NB4 (cell line): ENCODE measurements at regions not wholly inside any gene's neighbourhood (a gene's known extent, or its start where the extent isn't known, plus 50 kb on each side); places are given as distances from the start of the nearest gene placed in this dataset.
"Not testable (repeated sequence)": the region's sequence is repeated elsewhere in the genome, so short reads cannot be mapped to it uniquely, and the experiment has no call there.

Experiments used
- DNase-seq: peaks from one replicate; pipeline ENCODE4 v3.0.0; 2010; ENCODE audit warnings: low read depth
- H3K4me3 ChIP-seq: one replicate; pipeline ENCODE4 v1.5.1; 2011; ENCODE audit warnings: mild to moderate bottlenecking, low read depth, low read length, moderate library complexity

DNA sequence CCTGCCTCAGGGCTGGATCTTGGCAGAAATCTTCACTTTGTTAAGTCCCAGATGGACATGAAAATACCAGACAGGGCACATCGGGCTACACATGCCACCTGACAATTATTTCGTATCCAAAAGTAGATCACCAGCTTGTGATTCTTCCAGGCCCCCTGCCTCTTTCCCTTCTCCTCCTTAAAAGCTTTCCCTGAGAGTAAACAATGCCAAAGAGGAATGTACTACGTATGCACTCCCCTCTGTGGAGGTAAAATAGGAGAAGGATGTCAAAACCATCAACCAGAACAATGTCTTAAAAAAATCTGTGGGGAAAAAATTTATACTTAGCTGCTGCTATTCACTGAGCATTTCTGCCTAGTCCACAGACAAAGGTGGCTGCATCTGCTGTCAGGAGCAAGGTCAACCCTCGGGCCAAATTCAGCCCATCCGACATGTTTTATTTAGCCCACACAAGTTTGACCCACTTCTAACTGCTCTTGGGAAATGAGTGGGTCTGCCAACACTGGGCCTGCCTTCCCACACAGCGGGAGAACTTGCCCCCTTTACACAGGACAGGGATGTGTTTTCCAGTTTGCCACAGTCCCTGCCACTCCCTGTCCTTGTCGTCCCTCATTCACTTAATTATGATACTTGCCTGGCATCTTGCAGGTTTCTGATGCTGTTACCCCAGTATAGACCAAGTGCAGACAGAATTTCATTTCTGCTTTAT, 74.7 kb upstream of the NBPF26 start:
- DNase-seq, H3K4me3 ChIP-seq: not testable (repeated sequence)

DNA sequence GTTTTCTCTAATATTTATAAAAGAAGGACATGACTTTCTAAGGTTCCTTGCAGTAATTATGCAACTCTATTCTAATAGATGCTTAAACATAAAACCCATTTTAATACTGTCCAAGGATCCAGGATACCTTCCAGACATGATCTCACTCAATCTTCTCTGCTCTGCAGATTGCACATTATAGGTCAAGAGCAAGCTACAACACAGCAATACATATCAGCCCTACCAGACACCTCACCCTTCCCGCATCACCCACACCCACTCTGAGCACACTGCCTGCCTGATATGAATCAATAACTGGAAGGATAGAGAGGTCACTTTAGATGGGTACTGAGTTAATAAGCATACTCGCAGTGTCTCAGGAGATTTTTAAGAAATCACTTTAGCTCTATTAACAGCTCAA, 74.0 kb upstream of the NBPF26 start:
- not testable (repeated sequence) for H3K4me3 ChIP-seq, DNase-seq

DNA sequence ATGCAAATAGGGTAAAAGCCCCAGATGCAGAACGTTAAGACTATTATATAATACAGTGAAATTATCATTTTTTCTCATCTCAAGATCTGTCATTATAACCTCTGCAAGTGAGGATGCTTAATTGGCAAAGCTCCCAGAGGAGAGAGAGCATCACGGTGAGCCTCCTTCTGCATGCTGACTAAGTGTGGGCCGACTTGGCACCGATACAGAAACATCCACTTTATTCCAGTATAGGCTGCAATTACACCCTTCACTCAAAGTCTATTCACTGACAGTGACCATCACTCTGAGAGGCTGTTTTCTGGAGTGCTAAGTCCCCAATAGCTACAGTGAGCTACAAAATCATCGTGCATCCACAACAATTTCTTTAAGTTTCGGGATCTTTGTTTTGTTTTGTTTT, 69.6 kb upstream of the NBPF26 start:
- not testable (repeated sequence) for DNase-seq, H3K4me3 ChIP-seq

DNA sequence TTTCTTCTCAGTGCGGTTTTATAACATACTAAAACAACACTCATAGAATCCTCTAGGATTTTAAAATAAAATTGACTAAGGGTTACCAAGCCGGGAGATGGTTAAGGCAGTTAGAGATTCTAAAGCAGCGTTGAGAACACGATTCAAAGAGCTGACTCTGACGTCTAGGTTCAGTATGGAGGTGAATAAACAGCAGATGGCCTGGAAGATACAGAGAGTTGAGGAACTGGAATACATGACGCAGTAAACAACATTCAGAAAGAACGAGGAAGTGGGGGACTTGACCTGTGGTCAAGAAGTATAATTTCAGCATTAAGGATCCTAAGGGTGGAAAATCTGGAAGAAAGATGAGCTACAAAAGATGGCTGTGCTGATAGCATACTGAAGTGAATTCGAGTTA, 68.4 kb upstream of the NBPF26 start:
- DNase-seq, H3K4me3 ChIP-seq: not testable (repeated sequence)

DNA sequence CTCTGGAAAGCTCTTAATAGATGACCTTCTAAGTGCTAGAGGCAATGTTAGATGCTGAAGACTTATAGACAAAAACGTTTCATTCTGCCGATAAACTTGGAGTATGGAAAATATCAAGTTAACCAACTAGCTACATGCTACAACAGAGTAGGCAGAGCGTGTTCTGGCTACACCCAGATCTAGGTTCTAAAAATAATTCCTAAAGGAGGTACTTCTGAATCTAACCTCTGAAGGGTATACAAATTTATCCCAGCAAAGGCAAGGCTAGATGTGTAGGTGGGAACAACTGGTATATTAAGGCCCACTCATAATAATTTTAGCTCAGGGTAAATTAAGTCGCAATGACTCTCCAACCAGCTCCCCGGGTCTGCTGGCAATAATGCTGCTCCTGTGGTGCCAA, 67.6 kb upstream of the NBPF26 start:
- not testable (repeated sequence) for DNase-seq, H3K4me3 ChIP-seq

DNA sequence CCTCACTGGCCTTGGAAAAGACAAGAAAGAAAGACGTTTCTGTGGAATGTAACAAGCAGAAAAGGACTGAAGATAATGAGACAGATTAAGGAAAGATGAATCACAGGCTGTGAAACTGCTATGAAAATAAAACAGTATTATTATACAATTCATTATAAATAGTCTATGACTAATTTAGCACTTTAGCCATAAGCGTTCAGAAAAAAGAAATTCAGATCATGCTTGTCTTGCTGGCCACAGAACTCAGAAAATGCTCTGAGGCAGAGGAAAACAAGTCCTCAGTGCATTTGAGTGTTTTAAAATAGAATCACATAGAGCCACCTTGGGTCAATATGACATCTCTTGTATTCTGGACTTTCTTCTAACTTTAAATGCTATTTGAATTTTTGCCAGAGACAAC, 65.9 kb upstream of the NBPF26 start:
- H3K4me3 ChIP-seq, DNase-seq: not testable (repeated sequence)

DNA sequence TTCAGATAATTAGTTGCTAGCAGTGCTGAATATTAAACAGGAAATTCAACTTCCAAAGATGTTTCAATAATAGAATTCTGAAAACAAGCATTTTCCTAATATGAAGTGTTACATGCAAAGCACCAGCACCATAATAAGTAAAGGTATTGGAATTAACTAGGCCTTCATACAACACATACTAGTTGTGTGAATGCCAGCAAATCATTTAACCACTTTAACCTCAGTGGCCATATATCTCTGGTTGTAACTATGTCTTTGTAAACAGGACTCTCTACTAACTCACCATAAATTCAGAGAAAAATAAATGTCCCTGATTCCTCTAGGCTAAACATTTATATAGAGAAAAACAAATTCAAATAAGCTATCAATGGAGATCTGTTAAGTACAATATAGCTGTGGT, 65.1 kb upstream of the NBPF26 start:
- not testable (repeated sequence) for DNase-seq, H3K4me3 ChIP-seq

DNA sequence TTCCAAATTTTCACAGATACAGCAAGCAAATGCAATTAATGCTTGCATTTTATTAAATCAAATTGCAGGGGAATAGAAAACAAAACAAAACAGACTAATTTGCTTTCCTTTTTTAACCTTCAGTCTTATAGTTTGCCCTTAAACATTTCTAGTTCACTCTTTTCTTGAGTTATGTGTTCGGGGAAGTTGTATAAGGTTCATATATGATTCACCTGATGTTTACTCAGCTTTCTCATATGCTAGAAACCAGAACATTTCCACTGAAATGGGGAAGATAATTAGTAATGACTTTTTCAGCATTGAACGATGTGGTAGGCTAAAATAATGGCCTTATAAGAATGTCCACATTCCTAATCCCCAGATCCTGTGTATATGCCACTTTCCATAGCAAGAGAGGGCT, 64.6 kb upstream of the NBPF26 start:
- DNase-seq = not testable (repeated sequence)

DNA sequence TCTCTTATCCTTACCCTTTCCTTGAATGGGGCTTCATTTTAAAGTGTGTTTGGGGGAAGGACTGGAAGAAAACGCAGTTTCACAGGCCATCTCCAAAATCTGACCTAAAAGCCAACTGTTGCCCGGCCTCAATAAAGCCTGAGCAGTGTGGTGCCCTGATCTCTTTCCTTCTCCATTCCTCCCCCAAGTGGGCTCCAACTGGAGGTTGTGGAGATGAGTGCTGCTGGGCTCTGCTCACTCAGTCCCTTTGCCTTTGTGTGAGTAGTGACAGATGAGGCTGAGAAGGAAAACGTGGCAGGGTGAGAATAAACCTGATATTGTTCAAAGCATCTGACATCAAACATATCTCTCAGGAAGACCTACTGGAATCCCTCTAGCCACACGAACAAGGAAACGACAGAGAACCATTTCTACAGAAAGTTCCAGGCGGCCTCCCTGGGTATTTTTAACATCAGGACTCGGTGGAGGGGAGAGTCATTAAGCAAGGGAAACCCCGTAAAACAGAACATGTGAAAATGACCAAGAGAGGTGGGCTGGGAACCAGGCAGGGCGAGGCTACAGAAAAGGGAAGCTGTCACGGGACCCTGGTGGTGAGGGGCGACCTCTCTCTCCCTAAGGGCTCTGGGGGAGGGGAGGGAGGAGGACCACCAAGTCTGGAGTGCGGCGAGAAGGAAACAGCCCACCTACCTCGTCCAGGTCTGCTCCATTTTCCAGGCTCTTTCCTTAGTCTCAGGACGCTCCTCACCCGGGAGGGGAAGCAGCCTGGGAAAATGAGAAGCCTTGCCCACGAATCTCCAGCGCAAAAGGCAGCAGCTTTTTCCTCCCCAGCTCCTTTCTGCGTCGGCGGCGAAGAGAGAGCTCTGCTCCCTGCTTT, 59.1 kb upstream of the NBPF26 start:
- H3K4me3 ChIP-seq, DNase-seq: not testable (repeated sequence)

More for the DNA sequence above, 64.6 kb upstream of the NBPF26 start:
- not testable (repeated sequence) for H3K4me3 ChIP-seq

DNA sequence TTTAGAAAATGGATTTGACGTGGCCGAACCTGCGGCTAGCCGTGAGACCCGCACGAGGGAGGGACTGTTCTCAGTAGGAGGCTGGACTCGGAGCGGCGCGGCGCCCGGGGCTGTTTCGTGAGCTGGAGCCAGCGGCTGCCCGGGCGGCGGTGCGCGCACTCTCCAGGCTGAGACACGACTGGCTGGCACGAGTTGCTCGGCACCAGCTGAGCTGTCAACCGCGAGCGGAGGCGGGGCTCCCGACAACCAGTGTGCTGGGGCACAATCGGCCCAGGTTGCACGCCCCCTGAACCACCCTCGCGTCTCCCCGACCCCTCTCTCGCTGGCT, 58.5 kb upstream of the NBPF26 start:
- not testable (repeated sequence) for DNase-seq, H3K4me3 ChIP-seq

DNA sequence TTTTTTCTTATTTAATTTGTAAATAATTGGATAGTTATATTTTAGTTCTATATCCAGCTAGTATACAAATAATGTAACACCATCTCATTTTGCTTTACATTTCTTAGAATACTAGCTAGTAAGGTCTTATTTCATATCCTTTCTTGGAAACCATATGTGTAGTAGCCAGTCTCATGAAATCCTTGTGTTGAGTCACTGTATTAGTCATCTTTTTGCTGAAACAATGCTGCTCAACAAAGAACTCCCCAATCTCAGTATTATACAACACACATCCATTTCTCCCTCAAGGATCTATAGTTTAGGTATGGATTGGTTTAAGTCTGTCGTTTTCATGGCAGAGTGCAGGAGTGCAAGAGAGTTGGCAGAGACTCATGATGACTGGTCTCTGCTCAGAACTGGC, 55.6 kb upstream of the NBPF26 start:
- H3K4me3 ChIP-seq, DNase-seq: not testable (repeated sequence)
